NCI-H2196 treated with DMSO at 0.1 percent for 48 hours (cell line): ENCODE measurements at regions not wholly inside any gene's neighbourhood (a gene's known extent, or its start where the extent isn't known, plus 50 kb on each side); places are given as distances from the start of the nearest gene placed in this dataset.

ENCODE experiments used
- DNase-seq: peaks from one replicate; lab custom pipeline; 2025; ENCODE audit not compliant: unreplicated experiment; lab: John Stamatoyannopoulos, UW

- DNase-seq = no peak
These were observed 876.5 kb downstream of the USP25 start for GRCh38 chr21:16606271-16606670.

GRCh38 chr21:16608209-16608830, 878.5 kb downstream of the USP25 start:
- DNase-seq = no peak

GRCh38 chr21:16619281-16619680, 889.5 kb downstream of the USP25 start:
- DNase-seq = no peak

- no peak for DNase-seq
These were observed 891.1 kb downstream of the USP25 start for GRCh38 chr21:16620786-16621320.

- no peak for DNase-seq
These were observed 888.2 kb upstream of the CXADR start for GRCh38 chr21:16624479-16625118.

- no peak for DNase-seq
These were observed 887.4 kb upstream of the CXADR start for GRCh38 chr21:16625491-16625890.

GRCh38 chr21:16633831-16634459, 878.9 kb upstream of the CXADR start:
- DNase-seq = no peak

GRCh38 chr21:16634515-16634914, 878.3 kb upstream of the CXADR start:
- DNase-seq = no peak

GRCh38 chr21:16640297-16641027, 872.4 kb upstream of the CXADR start:
- no peak for DNase-seq

GRCh38 chr21:16642353-16642752, 870.5 kb upstream of the CXADR start:
- DNase-seq = no peak

GRCh38 chr21:16644685-16645084, 868.2 kb upstream of the CXADR start:
- DNase-seq = no peak

- DNase-seq = no peak
These were observed 862.0 kb upstream of the CXADR start for GRCh38 chr21:16650714-16651366.

- DNase-seq = no peak
These were observed 860.9 kb upstream of the CXADR start for GRCh38 chr21:16651956-16652355.

- no peak for DNase-seq
These were observed 849.4 kb upstream of the CXADR start for GRCh38 chr21:16663436-16663835.

GRCh38 chr21:16667395-16667794, 845.4 kb upstream of the CXADR start:
- DNase-seq = no peak

- DNase-seq = no peak
These were observed 837.9 kb upstream of the CXADR start for GRCh38 chr21:16674949-16675348.

GRCh38 chr21:16676391-16676790, 836.5 kb upstream of the CXADR start:
- DNase-seq = no peak

- no peak for DNase-seq
These were observed 834.2 kb upstream of the CXADR start for GRCh38 chr21:16678429-16679160.

- DNase-seq = no peak
These were observed 817.8 kb upstream of the CXADR start for GRCh38 chr21:16695074-16695473.

GRCh38 chr21:16707274-16707673, 805.6 kb upstream of the CXADR start:
- DNase-seq = no peak
